ENCODE measurements at regions not wholly inside any gene's neighbourhood (a gene's known extent, or its start where the extent isn't known, plus 50 kb on each side); places are given as distances from the start of the nearest gene placed in this dataset.
"Not testable (repeated sequence)": the region's sequence is repeated elsewhere in the genome, so short reads cannot be mapped to it uniquely, and the experiment has no call there.

DNA sequence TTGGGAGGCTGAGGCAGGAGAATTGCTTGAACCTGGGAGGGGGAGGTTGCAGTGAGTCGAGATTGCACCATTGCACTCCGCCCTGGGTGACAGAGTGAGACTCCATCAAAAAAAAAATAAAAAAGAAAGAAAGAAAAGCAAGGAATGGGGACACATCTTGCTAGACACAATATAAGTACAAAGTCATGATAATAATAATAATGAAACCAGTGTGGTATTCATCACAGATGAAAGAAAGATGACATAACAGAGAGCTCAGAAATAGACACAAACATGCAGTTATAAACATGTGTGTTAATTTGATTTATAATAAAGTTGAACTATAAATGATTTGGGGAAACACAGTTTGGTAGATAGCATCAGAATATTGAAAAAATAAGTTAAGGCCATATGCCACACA is 264.1 kb downstream of the SRGAP2C start:
- Mint-ChIP-seq H3K36me3 (ENCODE audit: low read depth) (no peaks in the 10 kb centered on the region), H3K4me3 (no peak overlapping the region), H3K4me1 (no peaks in the 10 kb centered on the region), H3K27me3 (no peaks in the 10 kb centered on the region), H3K9me3 (peaks cover 4% of the 10 kb centered on the region), H3K27ac (no peak overlapping the region)
- POLR2A ChIA-PET = interaction anchor here (1.4 kb wide), 1 partner anchor 70 kb away, joined by 3 read pairs; no protein-coding TSS in a partner anchor
- intact Hi-C loops (cut with micrococcal nuclease) = no loop called here
- CTCF ChIA-PET = no interaction called here
- DNase-seq (no peak), ATAC-seq (ENCODE audit: low read depth) (no peak)
- TF ChIP-seq, protein P1, sequence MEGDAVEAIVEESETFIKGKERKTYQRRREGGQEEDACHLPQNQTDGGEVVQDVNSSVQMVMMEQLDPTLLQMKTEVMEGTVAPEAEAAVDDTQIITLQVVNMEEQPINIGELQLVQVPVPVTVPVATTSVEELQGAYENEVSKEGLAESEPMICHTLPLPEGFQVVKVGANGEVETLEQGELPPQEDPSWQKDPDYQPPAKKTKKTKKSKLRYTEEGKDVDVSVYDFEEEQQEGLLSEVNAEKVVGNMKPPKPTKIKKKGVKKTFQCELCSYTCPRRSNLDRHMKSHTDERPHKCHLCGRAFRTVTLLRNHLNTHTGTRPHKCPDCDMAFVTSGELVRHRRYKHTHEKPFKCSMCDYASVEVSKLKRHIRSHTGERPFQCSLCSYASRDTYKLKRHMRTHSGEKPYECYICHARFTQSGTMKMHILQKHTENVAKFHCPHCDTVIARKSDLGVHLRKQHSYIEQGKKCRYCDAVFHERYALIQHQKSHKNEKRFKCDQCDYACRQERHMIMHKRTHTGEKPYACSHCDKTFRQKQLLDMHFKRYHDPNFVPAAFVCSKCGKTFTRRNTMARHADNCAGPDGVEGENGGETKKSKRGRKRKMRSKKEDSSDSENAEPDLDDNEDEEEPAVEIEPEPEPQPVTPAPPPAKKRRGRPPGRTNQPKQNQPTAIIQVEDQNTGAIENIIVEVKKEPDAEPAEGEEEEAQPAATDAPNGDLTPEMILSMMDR (IDR thresholded peaks at IDR 0.05) = no peak

GRCh38 chr1:121452484-121452883 is 267.7 kb downstream of the SRGAP2C start:
- Mint-ChIP-seq H3K4me3 (no peak overlapping the region), H3K27me3 (no peaks in the 10 kb centered on the region)
- intact Hi-C loops (cut with micrococcal nuclease) = loop anchor here (1.0 to 10.0 kb wide), 2 partner anchors 16 to 48 kb away; no protein-coding TSS in a partner anchor

DNA sequence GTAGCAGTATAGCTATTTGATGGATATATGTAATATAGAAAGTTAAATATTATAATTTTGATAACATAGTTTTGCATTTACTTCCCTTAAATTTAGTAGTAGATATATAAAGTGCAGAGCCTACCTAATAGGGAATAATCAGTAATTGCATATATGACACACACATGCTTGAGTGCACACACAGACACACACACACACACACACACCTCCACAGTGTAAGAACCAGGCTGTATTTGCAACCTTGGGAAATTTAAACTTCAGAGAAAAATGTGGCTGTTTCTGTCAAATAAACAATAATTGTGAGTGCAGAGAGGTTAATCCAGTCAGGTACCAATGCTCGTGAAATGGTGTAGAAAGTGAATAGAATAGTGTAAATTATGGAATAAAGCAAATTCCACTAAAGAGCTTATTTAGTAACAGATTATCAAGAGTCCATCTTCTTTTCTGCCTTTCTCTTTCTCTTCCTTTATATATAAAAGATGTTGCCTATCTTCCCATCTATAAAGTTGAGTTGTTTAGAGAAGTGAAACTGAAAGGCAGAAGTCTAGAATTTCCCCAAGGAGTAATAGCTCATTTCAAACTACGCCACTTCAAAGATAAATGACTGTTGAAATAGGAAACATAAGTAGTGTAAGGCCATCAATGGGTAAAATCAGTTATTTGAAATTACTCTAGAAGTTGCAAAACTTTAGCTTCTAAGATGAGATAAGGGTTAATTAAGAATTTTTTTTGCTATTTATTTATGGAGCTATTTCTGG is 273.7 kb downstream of the SRGAP2C start:
- intact Hi-C loops (cut with micrococcal nuclease) = loop anchor here (1.0 to 10.0 kb wide), 2 partner anchors 54 to 61 kb away; no protein-coding TSS in a partner anchor
- ATAC-seq (ENCODE audit: low read depth) (peak; percentile 97), DNase-seq (no peak)
- POLR2A ChIA-PET = interaction anchor here (0.8 to 1.7 kb wide), 4 partner anchors 58 to 274 kb away, joined by 3 to 27 read pairs (median 11); partner anchors contain the start of genes FAM72B and SRGAP2C
- CTCF ChIA-PET = interaction anchor here (0.7 to 1.3 kb wide), 2 partner anchors 58 to 61 kb away, joined by 4 to 5 read pairs; no protein-coding TSS in a partner anchor
- peak overlapping the region; percentile 85 for H3K27ac Mint-ChIP-seq
- no peaks in the 10 kb centered on the region for H3K9me3 Mint-ChIP-seq
- no peaks in the 10 kb centered on the region for H3K36me3 Mint-ChIP-seq (ENCODE audit: low read depth)
- H3K4me1 Mint-ChIP-seq = peaks cover 13% of the 10 kb centered on the region
- no peaks in the 10 kb centered on the region for H3K27me3 Mint-ChIP-seq
- TF ChIP-seq, protein P1 (IDR thresholded peaks at IDR 0.05) = no peak
- H3K4me3 Mint-ChIP-seq = peak overlapping the region; percentile 64

More at GRCh38 chr1:121452484-121452883, 267.7 kb downstream of the SRGAP2C start:
- no peak overlapping the region for H3K27ac Mint-ChIP-seq
- TF ChIP-seq, protein P1 (IDR thresholded peaks at IDR 0.05) = no peak
- POLR2A ChIA-PET = no interaction called here
- no peak for DNase-seq
- no peaks in the 10 kb centered on the region for H3K36me3 Mint-ChIP-seq (ENCODE audit: low read depth)
- CTCF ChIA-PET = no interaction called here
- no peak for ATAC-seq (ENCODE audit: low read depth)
- H3K4me1 Mint-ChIP-seq = peaks cover 2% of the 10 kb centered on the region
- H3K9me3 Mint-ChIP-seq = peaks cover 4% of the 10 kb centered on the region

DNA sequence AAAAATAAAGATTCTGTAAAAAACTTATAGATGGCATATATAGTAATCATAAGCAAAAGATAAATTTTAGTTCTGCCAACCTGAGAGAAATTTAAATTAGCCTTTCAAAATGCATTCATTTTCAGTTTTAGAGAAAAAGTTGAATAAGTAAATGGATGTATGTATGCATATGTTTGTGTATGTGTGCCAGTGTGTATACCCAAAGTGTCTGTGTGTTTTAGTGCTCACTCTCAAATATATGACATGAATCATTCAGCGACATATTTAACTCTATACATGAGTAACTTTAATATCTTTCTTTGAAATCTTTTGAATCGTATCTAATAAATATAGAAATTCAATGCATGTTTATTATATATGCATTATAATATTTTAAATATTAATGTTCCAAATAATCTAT is 274.5 kb downstream of the SRGAP2C start:
- H3K27me3 Mint-ChIP-seq = no peaks in the 10 kb centered on the region
- no peak overlapping the region for H3K27ac Mint-ChIP-seq
- TF ChIP-seq, protein P1 (IDR thresholded peaks at IDR 0.05) = no peak
- POLR2A ChIA-PET = interaction anchor here (0.8 to 1.7 kb wide), 4 partner anchors 57 to 275 kb away, joined by 3 to 27 read pairs (median 11); partner anchors contain the start of genes FAM72B and SRGAP2C
- H3K9me3 Mint-ChIP-seq = no peaks in the 10 kb centered on the region
- H3K4me1 Mint-ChIP-seq = peaks cover 13% of the 10 kb centered on the region
- ATAC-seq (ENCODE audit: low read depth) (no peak), DNase-seq (no peak)
- CTCF ChIA-PET = interaction anchor here (0.7 kb wide), 1 partner anchor 60 kb away, joined by 4 read pairs; no protein-coding TSS in a partner anchor
- no peaks in the 10 kb centered on the region for H3K36me3 Mint-ChIP-seq (ENCODE audit: low read depth)
- intact Hi-C loops (cut with micrococcal nuclease) = loop anchor here (10.0 kb wide), 1 partner anchor 54 kb away; no protein-coding TSS in a partner anchor
- no peak overlapping the region for H3K4me3 Mint-ChIP-seq

GRCh38 chr1:121469395-121469794 is 284.6 kb downstream of the SRGAP2C start:
- DNase-seq; H3K9me3 Mint-ChIP-seq; H3K4me3 Mint-ChIP-seq; ATAC-seq (ENCODE audit: low read depth); CTCF ChIA-PET; H3K4me1 Mint-ChIP-seq; intact Hi-C loops (cut with micrococcal nuclease); POLR2A ChIA-PET; H3K27ac Mint-ChIP-seq; H3K27me3 Mint-ChIP-seq; H3K36me3 Mint-ChIP-seq (ENCODE audit: low read depth): not testable (repeated sequence)

DNA sequence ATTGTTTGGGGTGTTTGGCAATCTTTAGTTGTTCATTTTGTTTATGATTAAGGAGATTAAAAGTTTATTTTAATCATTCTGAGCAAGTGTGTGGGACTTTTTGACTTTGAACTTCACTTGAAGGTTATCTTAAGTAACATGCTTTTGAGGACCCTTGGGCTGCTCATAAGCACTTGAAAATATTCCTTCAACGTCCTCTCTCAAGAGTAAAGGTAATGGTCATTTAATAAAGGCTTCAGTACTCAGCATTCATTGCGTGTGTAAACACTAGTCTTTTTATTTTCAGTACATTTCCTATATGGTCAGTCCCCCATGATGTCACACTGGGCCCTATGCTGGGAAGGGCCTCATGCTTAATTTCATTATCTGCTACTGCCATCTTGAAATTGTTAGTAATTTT is 285.6 kb downstream of the SRGAP2C start:
- ATAC-seq (ENCODE audit: low read depth); H3K36me3 Mint-ChIP-seq (ENCODE audit: low read depth); DNase-seq; POLR2A ChIA-PET; intact Hi-C loops (cut with micrococcal nuclease); H3K9me3 Mint-ChIP-seq; H3K4me1 Mint-ChIP-seq; H3K4me3 Mint-ChIP-seq; H3K27me3 Mint-ChIP-seq; H3K27ac Mint-ChIP-seq; CTCF ChIA-PET: not testable (repeated sequence)

All from activated B cell treated with CpG ODN at 0.5 μM for 24 hours (primary cell).